ENCODE measurements at regions not wholly inside any gene's neighbourhood (a gene's known extent, or its start where the extent isn't known, plus 50 kb on each side); places are given as distances from the start of the nearest gene placed in this dataset.

- H3K4me3 ChIP-seq (ENCODE audit: low read depth, low read length) = no peak overlapping the region
- no peak for DNase-seq (ENCODE audit: low read depth)
- TF ChIP-seq CTCF (conservative IDR thresholded peaks at IDR 0.05; ENCODE audit: low read depth, low read length) = no peak
Observed at GRCh38 chr4:38254825-38255224, 294.6 kb downstream of the PTTG2 start.

- no peak for TF ChIP-seq CTCF (conservative IDR thresholded peaks at IDR 0.05; ENCODE audit: low read depth, low read length)
- no peak for DNase-seq (ENCODE audit: low read depth)
- H3K4me3 ChIP-seq (ENCODE audit: low read depth, low read length) = no peak overlapping the region
Observed at GRCh38 chr4:38255572-38255971, 295.4 kb downstream of the PTTG2 start.

- DNase-seq (ENCODE audit: low read depth) = no peak
- no peak overlapping the region for H3K4me3 ChIP-seq (ENCODE audit: low read depth, low read length)
- TF ChIP-seq CTCF (conservative IDR thresholded peaks at IDR 0.05; ENCODE audit: low read depth, low read length) = no peak
Observed at GRCh38 chr4:38266616-38267015, 306.4 kb downstream of the PTTG2 start.

- no peak for DNase-seq (ENCODE audit: low read depth)
- no peak for TF ChIP-seq CTCF (conservative IDR thresholded peaks at IDR 0.05; ENCODE audit: low read depth, low read length)
- no peak overlapping the region for H3K4me3 ChIP-seq (ENCODE audit: low read depth, low read length)
Observed at GRCh38 chr4:38268108-38268820, 308.1 kb downstream of the PTTG2 start.

GRCh38 chr4:38268837-38269236, 308.6 kb downstream of the PTTG2 start:
- H3K4me3 ChIP-seq (ENCODE audit: low read depth, low read length) = no peak overlapping the region
- no peak for TF ChIP-seq CTCF (conservative IDR thresholded peaks at IDR 0.05; ENCODE audit: low read depth, low read length)
- DNase-seq (ENCODE audit: low read depth) = no peak

- DNase-seq (ENCODE audit: low read depth) = no peak
- H3K4me3 ChIP-seq (ENCODE audit: low read depth, low read length) = no peak overlapping the region
- TF ChIP-seq CTCF (conservative IDR thresholded peaks at IDR 0.05; ENCODE audit: low read depth, low read length) = no peak
Observed at GRCh38 chr4:38273407-38273806, 313.2 kb downstream of the PTTG2 start.
